Adrenal gland (tissue), 9 donors: ENCODE measurements at regions not wholly inside any gene's neighbourhood (a gene's known extent, or its start where the extent isn't known, plus 50 kb on each side); places are given as distances from the start of the nearest gene placed in this dataset.
"Not testable (repeated sequence)": the region's sequence is repeated elsewhere in the genome, so short reads cannot be mapped to it uniquely, and the experiment has no call there.

ENCODE experiments used
- DNase-seq, 7 donors: peaks; one replicate each; pipeline ENCODE4 v3.0.0-alpha.2; 2019 to 2020
- H3K27ac ChIP-seq, 5 donors: fragments of 200-600 bp; sonication (generic) in 4 of 5; 1 replicate in 3 of 5; 2 replicates in 2 of 5; pipeline versions ENCODE4 v1.5.1 to v1.8.0; 2016 to 2020; ENCODE audit warnings: mild to moderate bottlenecking in 1 of 5
- H3K27me3 ChIP-seq: fragments of 200-600 bp; 2 replicates; pipeline ENCODE4 v1.8.0; 2021
- H3K36me3 ChIP-seq, 2 donors: fragments of 200-600 bp; replicated peaks in 1 of 2; 1 replicate in 1 of 2; 2 replicates in 1 of 2; pipeline versions ENCODE4 v1.5.1 to v1.8.0; 2018 to 2022
- H3K4me1 ChIP-seq, 2 donors: fragments of 200-600 bp; replicated peaks in 1 of 2; 1 replicate in 1 of 2; 2 replicates in 1 of 2; pipeline versions ENCODE4 v1.5.1 to v1.8.0; 2018 to 2021
- H3K4me3 ChIP-seq, 4 donors: fragments of 200-600 bp; sonication (generic) in 3 of 4; one replicate each; pipeline ENCODE4 v1.5.1; 2016 to 2018
- H3K9me3 ChIP-seq, 3 donors: fragments of 200-600 bp; sonication (generic) in 1 of 3; replicated peaks in 1 of 3; 1 replicate in 2 of 3; 2 replicates in 1 of 3; pipeline versions ENCODE4 v1.5.1 to v1.8.0; 2016 to 2021
- CTCF ChIP-seq, 6 experiments: fragments of 450-650 bp in 4 of 6; fragments of 200-600 bp in 2 of 6; sonication (generic) in 1 of 6; IDR thresholded peaks; 1 replicate in 5 of 6; 2 replicates in 1 of 6; pipeline versions ENCODE4 v1.5.1 to v1.8.0; 2016 to 2021; ENCODE audit warnings: antibody characterized with exemption in 6 of 6, mild to moderate bottlenecking in 2 of 6, moderate library complexity in 1 of 6
- POLR2A ChIP-seq, 2 donors: fragments of 450-650 bp; IDR thresholded peaks; one replicate each; pipeline ENCODE4 v1.6.1; 2017; ENCODE audit warnings: antibody characterized with exemption in 2 of 2, mild to moderate bottlenecking in 2 of 2, moderate library complexity in 1 of 2
- WGBS, 4 donors: extraction: QIAGEN DNeasy Blood & Tissue Kit in 2 of 4; methylation state at CpG; one replicate each; pipeline versions ENCODE4 v1.1.5 to v1.1.7; 2013 to 2017; 5-methylcytosine and 5-hydroxymethylcytosine counted together
- intact Hi-C, 2 donors: fragments of 100-400 bp; cut with DNase I; formaldehyde crosslinking; loops; one replicate each; pipeline versions ENCODE4 v1.14.1 to v1.15.0; 2022 to 2023
- donor health status: healthy with polysubstance abuse.
- donor health status: Bipolar disorder and iron deficiency.
- donor health status: DM: yes; HTN: yes; CAD: no.
- donor health status: DM: no; HTN: no; CAD: no.
- donor health status: DM: no; HTN: no; CAD: no.

GRCh38 chr3:150271591-150271960 is 136.5 kb upstream of the TSC22D2 start:
- intact Hi-C loops: no loop called here
- Histone ChIP-seq H3K4me3 (no peak overlapping the region), H3K27ac (no peak overlapping the region), H3K9me3 (no peaks in the 10 kb centered on the region), H3K27me3 (no peaks in the 10 kb centered on the region), H3K4me1 (no peaks in the 10 kb centered on the region), H3K36me3 (no peaks in the 10 kb centered on the region)
- no peak for DNase-seq
- TF ChIP-seq CTCF (IDR thresholded peaks at IDR 0.05) (no peak), POLR2A (IDR thresholded peaks at IDR 0.05) (no peak)

GRCh38 chr3:150270883-150271590 is 137.1 kb upstream of the TSC22D2 start:
- intact Hi-C loops: no loop called here
- H3K36me3 ChIP-seq: no peaks in the 10 kb centered on the region
- no peaks in the 10 kb centered on the region for H3K27me3 ChIP-seq
- H3K4me1 ChIP-seq: no peaks in the 10 kb centered on the region
- no peak overlapping the region for H3K4me3 ChIP-seq
- no peaks in the 10 kb centered on the region for H3K9me3 ChIP-seq
- no peak overlapping the region for H3K27ac ChIP-seq
- 79 to 89% (median 84%) methylated on average over 4 of the region's 4 CpGs for WGBS, 4 donors
- no peak for TF ChIP-seq CTCF (IDR thresholded peaks at IDR 0.05)
- no peak for TF ChIP-seq POLR2A (IDR thresholded peaks at IDR 0.05)
- no peak for DNase-seq

- H3K27ac ChIP-seq: not testable (repeated sequence)
- WGBS, 4 donors: 85 to 91% (median 86%) methylated on average over 3 of the region's 3 CpGs
These were observed 137.7 kb upstream of the TSC22D2 start for GRCh38 chr3:150270444-150270843.

GRCh38 chr3:150269526-150269925 is 138.6 kb upstream of the TSC22D2 start:
- TF ChIP-seq CTCF (IDR thresholded peaks at IDR 0.05) (no peak), POLR2A (IDR thresholded peaks at IDR 0.05) (no peak)
- Histone ChIP-seq H3K27ac (no peak overlapping the region), H3K36me3 (no peaks in the 10 kb centered on the region), H3K4me1 (no peaks in the 10 kb centered on the region), H3K9me3 (no peaks in the 10 kb centered on the region), H3K4me3 (no peak overlapping the region), H3K27me3 (no peaks in the 10 kb centered on the region)
- no peak for DNase-seq
- intact Hi-C loops: no loop called here
- 82 to 86% (median 84%) methylated on average over 3 of the region's 3 CpGs for WGBS, 4 donors

More at GRCh38 chr3:150270444-150270843, 137.7 kb upstream of the TSC22D2 start:
- H3K36me3 ChIP-seq, H3K9me3 ChIP-seq, intact Hi-C loops, DNase-seq, H3K27me3 ChIP-seq, H3K4me3 ChIP-seq, H3K4me1 ChIP-seq: not testable (repeated sequence)
